ENCODE measurements at regions not wholly inside any gene's neighbourhood (a gene's known extent, or its start where the extent isn't known, plus 50 kb on each side); places are given as distances from the start of the nearest gene placed in this dataset.

GRCh38 chr7:128160296-128160695 lies 80.8 kb upstream of the LEP start:
- H3K27ac Mint-ChIP-seq, result no peak overlapping the region
- H3K36me3 Mint-ChIP-seq, result no peaks in the 10 kb centered on the region
- DNase-seq (ENCODE audit: low spot score) (no peak), ATAC-seq (no peak)
- TF ChIP-seq NFYB (CRISPR knock-in tag; conservative IDR thresholded peaks at IDR 0.05; ENCODE audit: low read depth) (no peak), ATF3 (CRISPR knock-in tag; conservative IDR thresholded peaks at IDR 0.05) (no peak), USF2 (CRISPR knock-in tag; IDR thresholded peaks at IDR 0.05) (no peak), HMGA2 (CRISPR knock-in tag; IDR thresholded peaks at IDR 0.05) (no peak), MAX (CRISPR knock-in tag; IDR thresholded peaks at IDR 0.05) (no peak), SMAD4 (CRISPR knock-in tag; IDR thresholded peaks at IDR 0.05) (no peak), FOXP4 (CRISPR knock-in tag; IDR thresholded peaks at IDR 0.05) (no peak), FOXJ3 (CRISPR knock-in tag; IDR thresholded peaks at IDR 0.05; ENCODE audit: borderline replicate concordance) (no peak), PRDM15 (CRISPR knock-in tag; IDR thresholded peaks at IDR 0.05) (no peak), ZNF396 (CRISPR knock-in tag; IDR thresholded peaks at IDR 0.05; ENCODE audit: borderline replicate concordance) (no peak)
- H3K4me1 Mint-ChIP-seq, result peaks cover 13% of the 10 kb centered on the region
- H3K27me3 Mint-ChIP-seq (ENCODE audit: low read depth), result peaks cover 68% of the 10 kb centered on the region
- ChIA-PET CTCF (interaction anchor here (1.0 to 2.5 kb wide), 3 partner anchors 25 to 49 kb away, joined by 3 to 10 read pairs (median 5); no protein-coding TSS in a partner anchor), POLR2A (no interaction called here)
- no peaks in the 10 kb centered on the region for H3K9me3 Mint-ChIP-seq
- H3K4me3 Mint-ChIP-seq, result no peak overlapping the region

GRCh38 chr7:128161466-128162125 lies 79.5 kb upstream of the LEP start:
- no peaks in the 10 kb centered on the region for H3K9me3 Mint-ChIP-seq
- H3K4me3 Mint-ChIP-seq, result no peak overlapping the region
- peaks cover 16% of the 10 kb centered on the region for H3K4me1 Mint-ChIP-seq
- H3K36me3 Mint-ChIP-seq, result no peaks in the 10 kb centered on the region
- POLR2A ChIA-PET, result no interaction called here
- DNase-seq (ENCODE audit: low spot score), result no peak
- ATAC-seq, result no peak
- CTCF ChIA-PET, result interaction anchor here (1.0 to 2.5 kb wide), 3 partner anchors 26 to 48 kb away, joined by 3 to 10 read pairs (median 5); no protein-coding TSS in a partner anchor
- no peak overlapping the region for H3K27ac Mint-ChIP-seq
- H3K27me3 Mint-ChIP-seq (ENCODE audit: low read depth), result peaks cover 81% of the 10 kb centered on the region
- no peak for TF ChIP-seq E2F4 (CRISPR knock-in tag; IDR thresholded peaks at IDR 0.05; ENCODE audit: borderline replicate concordance, low read depth)
- no peak for TF ChIP-seq ATF2 (CRISPR knock-in tag; IDR thresholded peaks at IDR 0.05; ENCODE audit: borderline replicate concordance, low read depth)
- TF ChIP-seq ZNF232 (CRISPR knock-in tag; IDR thresholded peaks at IDR 0.05), result no peak
- TF ChIP-seq IRF2 (CRISPR knock-in tag; IDR thresholded peaks at IDR 0.05; ENCODE audit: borderline replicate concordance, low read depth), result no peak
- TF ChIP-seq ZNF396 (CRISPR knock-in tag; IDR thresholded peaks at IDR 0.05; ENCODE audit: borderline replicate concordance), result no peak
- no peak for TF ChIP-seq USF1 (CRISPR knock-in tag; IDR thresholded peaks at IDR 0.05)
- TF ChIP-seq SMAD4 (CRISPR knock-in tag; IDR thresholded peaks at IDR 0.05), result no peak
- TF ChIP-seq CDX4 (CRISPR knock-in tag; IDR thresholded peaks at IDR 0.05; ENCODE audit: borderline replicate concordance), result no peak
- no peak for TF ChIP-seq SOX15 (CRISPR knock-in tag; IDR thresholded peaks at IDR 0.05)
- no peak for TF ChIP-seq RORB (CRISPR knock-in tag; IDR thresholded peaks at IDR 0.05)
- no peak for TF ChIP-seq GRHL2 (CRISPR knock-in tag; IDR thresholded peaks at IDR 0.05; ENCODE audit: insufficient replicate concordance, severe bottlenecking)
- no peak for TF ChIP-seq PRRX2 (CRISPR knock-in tag; IDR thresholded peaks at IDR 0.05)
- TF ChIP-seq EMX1 (CRISPR knock-in tag; IDR thresholded peaks at IDR 0.05), result no peak
- TF ChIP-seq ELF4 (CRISPR knock-in tag; IDR thresholded peaks at IDR 0.05; ENCODE audit: low read depth), result no peak
- no peak for TF ChIP-seq ESRRA (CRISPR knock-in tag; IDR thresholded peaks at IDR 0.05; ENCODE audit: borderline replicate concordance)
